Cardiac fibroblast (primary cell): ENCODE measurements at regions not wholly inside any gene's neighbourhood (a gene's known extent, or its start where the extent isn't known, plus 50 kb on each side); places are given as distances from the start of the nearest gene placed in this dataset.

ENCODE experiments used
- DNase-seq, 2 donors: peaks; one replicate each; pipeline versions ENCODE4 v3.0.0 to v3.0.0-alpha.2; 2010; ENCODE audit warnings: low read depth in 2 of 2
- H3K4me3 ChIP-seq, 2 donors: replicated peaks in 1 of 2; 1 replicate in 1 of 2; 2 replicates in 1 of 2; pipeline ENCODE4 v1.5.1; 2011; ENCODE audit warnings: low read depth in 2 of 2, low read length in 2 of 2, mild to moderate bottlenecking in 2 of 2, moderate library complexity in 1 of 2
- CTCF ChIP-seq: IDR thresholded peaks from one replicate; pipeline ENCODE4 v1.5.1; 2011; ENCODE audit warnings: low read depth, mild to moderate bottlenecking, low read length, inconsistent platforms

GRCh38 chr4:80133240-80133783 lies 60.3 kb upstream of the ANTXR2 start:
- TF ChIP-seq CTCF: no peak
- no peak for DNase-seq
- H3K4me3 ChIP-seq: no peak overlapping the region

DNA sequence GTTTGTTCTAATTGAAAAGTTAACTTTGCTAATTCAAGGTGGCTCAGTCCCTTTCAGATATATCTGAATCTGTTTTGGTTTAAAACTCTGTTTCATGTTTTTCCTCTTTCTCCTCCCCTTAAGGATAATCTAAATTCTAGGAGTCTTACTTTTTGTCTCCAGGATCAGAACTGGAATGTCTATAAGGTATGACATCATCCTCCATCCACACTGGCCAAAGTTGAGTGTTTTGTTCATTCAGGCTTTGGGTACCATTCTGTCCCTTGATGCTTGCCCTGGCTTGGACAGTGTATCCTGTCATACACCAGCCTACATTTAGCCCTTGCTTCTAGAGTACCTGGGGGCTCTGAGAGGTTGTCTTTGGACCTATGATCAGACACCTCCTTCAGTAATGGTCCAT lies 56.8 kb upstream of the ANTXR2 start:
- TF ChIP-seq CTCF: no peak
- no peak overlapping the region for H3K4me3 ChIP-seq
- no peak for DNase-seq

- no peak overlapping the region for H3K4me3 ChIP-seq
- DNase-seq: no peak
- TF ChIP-seq CTCF: no peak
Observed at GRCh38 chr4:80128941-80129340, 55.9 kb upstream of the ANTXR2 start.

GRCh38 chr4:80127870-80128419 lies 54.9 kb upstream of the ANTXR2 start:
- H3K4me3 ChIP-seq: no peak overlapping the region
- no peak for TF ChIP-seq CTCF
- no peak for DNase-seq

GRCh38 chr4:80126435-80126834 lies 53.4 kb upstream of the ANTXR2 start:
- no peak overlapping the region for H3K4me3 ChIP-seq
- no peak for TF ChIP-seq CTCF
- DNase-seq: no peak

GRCh38 chr4:80125252-80126177 lies 52.5 kb upstream of the ANTXR2 start:
- H3K4me3 ChIP-seq: no peak overlapping the region
- DNase-seq: peak; percentile 59 to 66
- TF ChIP-seq CTCF: peak; percentile 65
